Pancreas (tissue), 2 donors: ENCODE measurements at regions not wholly inside any gene's neighbourhood (a gene's known extent, or its start where the extent isn't known, plus 50 kb on each side); places are given as distances from the start of the nearest gene placed in this dataset.

ENCODE experiments used
- microRNA-seq, 2 donors: library from miRNA; unstranded; fragments of <30 nt; microRNA quantifications; one replicate each; pipeline versions ENCODE4 to v1.1.0, GENCODE V29; 2019 to 2020
- donor health status: DM: no; HTN: no; CAD: no; lungs with moderate emphysema.
- donor health status: DM: no; HTN: no; CAD: no.

Small RNA genes in the stretch of these regions (microRNA-seq; reads per million reads assigned to microRNA genes)
- gene MIR4436A = 0 reads per million in 2 donors
